GM12872 (cell line): ENCODE measurements at regions not wholly inside any gene's neighbourhood (a gene's known extent, or its start where the extent isn't known, plus 50 kb on each side); places are given as distances from the start of the nearest gene placed in this dataset.

Experiments
- TF ChIP-seq, protein P1 (sequence below): IDR thresholded peaks from 3 replicates; pipeline ENCODE4 v1.5.1; 2011; ENCODE audit warnings: low read depth, mild to moderate bottlenecking, low read length, moderate library complexity; ENCODE audit not compliant: insufficient read depth

DNA sequence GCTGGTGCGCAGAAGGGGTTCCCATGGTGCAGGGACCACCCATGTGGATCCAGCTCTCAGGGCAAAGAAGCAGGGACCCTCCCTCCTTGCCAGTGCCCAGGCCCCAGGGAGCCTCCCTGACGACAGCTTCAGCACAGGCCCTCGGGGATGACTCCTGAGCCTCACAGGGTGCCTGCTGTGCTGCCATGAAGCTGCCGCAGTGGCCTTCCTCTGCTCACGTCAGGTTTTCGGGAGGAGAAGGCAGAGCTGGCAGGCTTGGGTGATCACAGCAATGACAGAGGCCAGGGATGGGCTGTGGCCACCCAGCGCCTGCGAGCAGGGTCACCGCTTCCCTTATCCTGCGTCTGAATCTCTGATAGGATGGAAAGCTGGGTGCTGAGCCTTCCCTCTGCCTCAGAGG, 276.2 kb downstream of the BRD1 start:
- TF ChIP-seq, protein P1, sequence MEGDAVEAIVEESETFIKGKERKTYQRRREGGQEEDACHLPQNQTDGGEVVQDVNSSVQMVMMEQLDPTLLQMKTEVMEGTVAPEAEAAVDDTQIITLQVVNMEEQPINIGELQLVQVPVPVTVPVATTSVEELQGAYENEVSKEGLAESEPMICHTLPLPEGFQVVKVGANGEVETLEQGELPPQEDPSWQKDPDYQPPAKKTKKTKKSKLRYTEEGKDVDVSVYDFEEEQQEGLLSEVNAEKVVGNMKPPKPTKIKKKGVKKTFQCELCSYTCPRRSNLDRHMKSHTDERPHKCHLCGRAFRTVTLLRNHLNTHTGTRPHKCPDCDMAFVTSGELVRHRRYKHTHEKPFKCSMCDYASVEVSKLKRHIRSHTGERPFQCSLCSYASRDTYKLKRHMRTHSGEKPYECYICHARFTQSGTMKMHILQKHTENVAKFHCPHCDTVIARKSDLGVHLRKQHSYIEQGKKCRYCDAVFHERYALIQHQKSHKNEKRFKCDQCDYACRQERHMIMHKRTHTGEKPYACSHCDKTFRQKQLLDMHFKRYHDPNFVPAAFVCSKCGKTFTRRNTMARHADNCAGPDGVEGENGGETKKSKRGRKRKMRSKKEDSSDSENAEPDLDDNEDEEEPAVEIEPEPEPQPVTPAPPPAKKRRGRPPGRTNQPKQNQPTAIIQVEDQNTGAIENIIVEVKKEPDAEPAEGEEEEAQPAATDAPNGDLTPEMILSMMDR = no peak

DNA sequence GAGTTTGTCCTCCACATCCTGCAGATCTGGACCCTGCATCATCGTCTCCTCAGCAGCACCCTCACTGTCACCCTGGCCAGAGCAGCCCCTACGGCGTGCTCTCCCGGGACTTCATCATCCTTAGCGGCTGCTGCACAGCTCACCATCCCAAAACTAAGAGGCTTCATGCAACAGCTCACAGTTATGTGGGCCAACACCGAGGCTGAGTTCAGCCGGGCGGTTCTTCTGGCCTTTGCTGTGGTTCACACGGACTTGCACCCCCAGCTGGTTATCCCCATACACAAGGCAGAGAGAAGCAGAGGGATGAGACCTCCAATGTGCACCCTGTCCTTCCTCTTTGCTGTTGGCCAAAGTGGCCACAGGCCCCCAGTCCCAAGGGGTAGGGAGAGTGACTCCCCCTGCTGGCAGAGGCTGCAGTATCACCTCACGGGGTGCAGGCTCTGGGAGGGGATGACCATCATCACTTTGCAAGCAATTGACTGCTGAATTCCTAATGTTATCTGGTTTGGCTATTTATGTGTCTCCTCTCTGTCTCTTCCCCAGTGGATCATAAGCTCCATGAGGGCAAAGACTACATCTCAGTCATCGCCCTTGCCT, 276.8 kb downstream of the BRD1 start:
- TF ChIP-seq, protein P1 = no peak

DNA sequence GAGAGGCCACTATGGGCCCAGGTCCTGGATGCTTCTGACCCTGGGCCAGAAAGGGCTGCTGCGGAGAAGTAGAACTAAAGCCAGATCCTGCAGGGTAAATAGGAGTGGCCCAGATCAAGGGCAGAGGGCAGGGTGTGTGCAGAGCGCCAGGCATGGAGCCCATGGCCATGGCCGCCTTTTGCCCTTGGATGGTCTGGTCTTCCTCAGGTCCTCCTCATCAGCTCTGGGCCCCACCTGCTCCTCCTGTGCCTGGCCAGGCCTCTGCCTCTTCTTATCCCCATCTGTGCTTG, 277.6 kb downstream of the BRD1 start:
- TF ChIP-seq, protein P1 = no peak

DNA sequence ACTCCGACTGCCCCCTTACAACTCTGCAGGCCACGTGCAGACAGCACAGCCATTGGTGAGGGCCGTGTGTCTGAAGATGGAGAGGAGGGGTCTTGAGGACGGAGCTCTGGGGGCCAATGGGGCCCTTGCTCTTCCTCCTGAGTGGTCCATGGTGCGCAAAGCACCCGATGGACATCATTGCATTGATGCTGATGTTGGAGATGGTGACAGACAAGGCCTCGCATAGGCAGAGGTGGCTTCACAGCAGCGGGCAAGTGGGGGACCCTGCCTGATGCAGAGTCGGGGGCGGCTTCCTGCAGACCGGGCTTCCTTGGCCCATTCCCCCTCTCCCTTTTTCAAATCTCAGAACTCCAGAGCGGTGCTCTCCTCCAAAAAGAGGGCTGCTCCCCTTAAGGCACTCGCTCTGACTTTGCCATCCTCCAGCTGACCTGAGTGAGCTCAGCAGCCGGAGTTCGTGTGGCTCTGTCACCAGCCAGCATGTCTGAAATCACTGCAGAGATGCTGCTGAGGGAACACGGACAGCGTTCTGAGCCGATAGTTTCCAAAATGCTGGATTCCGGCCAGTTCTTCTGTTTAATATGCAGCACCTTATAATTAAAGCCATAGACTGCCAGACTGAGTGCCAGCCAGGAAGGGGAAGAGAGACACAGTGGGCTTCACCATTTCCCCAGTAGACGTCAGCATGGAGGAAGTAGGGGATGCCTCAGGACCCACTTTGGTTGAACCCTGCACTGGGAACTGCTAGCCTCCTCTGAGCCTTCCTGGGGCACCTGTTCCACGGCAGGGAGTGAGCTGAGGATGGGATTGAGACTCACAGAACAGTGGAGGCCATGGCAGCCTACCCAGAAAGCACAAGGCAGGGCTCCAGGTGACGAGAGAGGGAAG, 278.2 kb downstream of the BRD1 start:
- TF ChIP-seq, protein P1 = no peak

DNA sequence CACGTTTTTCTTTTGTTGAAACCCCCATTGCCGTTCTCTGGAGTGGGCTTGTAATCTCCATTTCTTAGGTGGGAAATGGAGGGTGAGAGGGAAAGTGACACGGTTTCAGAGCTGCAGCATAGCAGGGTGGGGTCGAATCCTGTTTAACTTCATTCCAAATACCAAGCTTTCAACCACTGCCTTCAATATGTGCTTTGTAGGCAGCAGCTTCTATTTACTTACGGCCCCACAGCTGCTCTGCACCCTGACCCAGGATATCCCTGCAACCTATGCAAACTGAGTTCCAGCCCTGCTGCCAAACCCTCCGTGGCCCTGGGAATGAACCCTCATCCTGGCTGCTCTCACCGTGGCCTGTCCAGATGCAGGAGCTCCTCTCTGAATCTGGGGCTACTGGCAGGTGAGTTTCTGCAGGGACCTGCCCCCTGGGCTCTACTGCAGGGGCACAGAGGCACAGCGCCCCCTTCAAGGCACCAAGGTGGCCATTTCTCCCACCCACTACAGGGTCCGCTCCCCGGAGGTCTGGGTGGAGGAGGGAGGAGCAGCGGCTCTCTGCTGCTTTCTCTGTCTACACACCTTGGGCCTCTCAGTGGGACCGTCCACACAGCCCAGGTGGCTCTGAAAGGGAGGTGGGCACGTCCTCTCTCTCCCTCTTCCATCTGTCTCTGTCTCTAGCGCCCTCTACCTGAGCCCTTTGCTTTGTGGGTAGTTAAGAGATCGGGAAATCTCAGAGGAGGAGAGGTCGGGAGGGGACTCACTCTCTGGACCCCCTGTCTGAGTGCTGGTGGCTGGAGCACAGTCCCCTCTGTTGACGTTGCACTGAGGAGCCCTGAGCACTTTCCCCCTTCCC, 279.1 kb downstream of the BRD1 start:
- TF ChIP-seq, protein P1 = no peak

DNA sequence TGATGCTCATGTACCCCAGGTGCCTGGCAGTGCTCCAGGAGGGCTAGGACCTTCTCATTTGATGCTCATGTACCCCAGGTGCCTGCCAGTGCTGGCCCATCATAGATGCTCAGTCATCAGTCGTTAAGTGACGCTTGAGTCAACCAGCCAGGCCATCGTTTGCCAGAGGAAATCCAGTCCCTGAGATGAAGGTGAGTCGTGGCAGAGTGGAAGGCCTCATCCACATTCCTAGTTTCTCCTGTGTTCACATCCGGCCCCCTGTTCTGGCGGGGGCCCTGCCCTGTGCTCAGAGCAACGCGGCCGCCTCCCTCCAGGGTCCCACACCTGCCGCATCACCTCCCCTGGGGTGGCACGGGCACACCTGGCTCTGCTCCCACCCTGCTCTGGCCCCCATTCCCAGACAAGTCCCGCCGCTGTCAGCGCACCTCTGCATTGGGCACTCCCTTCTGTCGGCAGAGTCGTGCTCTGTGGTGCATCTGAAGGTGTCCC, 279.9 kb downstream of the BRD1 start:
- TF ChIP-seq, protein P1 = no peak
